ENCODE measurements at regions not wholly inside any gene's neighbourhood (a gene's known extent, or its start where the extent isn't known, plus 50 kb on each side); places are given as distances from the start of the nearest gene placed in this dataset.

DNA sequence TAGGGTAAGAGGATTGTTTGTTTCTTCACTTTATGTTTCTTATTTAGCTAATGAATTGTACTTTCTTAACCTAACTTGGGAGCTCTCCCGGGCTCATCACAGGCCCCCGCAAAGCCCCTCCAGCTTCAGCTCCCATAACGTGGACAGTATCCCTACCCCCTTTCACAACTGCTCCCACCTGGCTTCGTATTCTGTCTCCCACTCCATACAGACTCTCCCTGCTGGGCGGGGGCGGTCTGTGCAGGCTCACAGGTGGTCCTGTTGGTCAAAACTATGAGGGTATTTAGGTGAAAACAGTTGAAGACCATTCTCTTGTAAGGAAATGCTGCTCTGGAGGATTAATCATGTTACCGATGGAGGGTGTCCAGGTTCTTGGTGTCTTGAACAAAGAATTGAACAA lies 805.3 kb downstream of the SEMA5A start:
- no peak for DNase-seq

DNA sequence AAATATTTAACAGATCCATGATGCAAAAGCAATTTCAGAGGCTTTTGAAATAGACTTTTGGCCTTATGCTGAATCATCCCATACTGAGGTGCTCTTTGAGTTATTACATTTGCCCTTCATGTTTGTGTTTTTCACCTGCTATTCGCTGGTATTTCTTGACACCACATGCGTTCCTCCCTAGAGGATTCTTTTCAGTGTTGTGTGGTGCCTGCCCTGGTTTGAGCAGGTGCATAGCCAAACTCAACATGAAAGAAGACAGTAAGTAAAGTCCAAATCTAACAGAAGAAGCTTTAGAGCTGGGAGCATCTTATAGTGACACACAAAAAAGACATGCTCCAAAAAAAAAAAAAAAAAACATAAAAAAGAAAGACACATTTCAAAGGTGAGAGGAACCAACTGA lies 796.3 kb downstream of the SEMA5A start:
- no peak for DNase-seq

DNA sequence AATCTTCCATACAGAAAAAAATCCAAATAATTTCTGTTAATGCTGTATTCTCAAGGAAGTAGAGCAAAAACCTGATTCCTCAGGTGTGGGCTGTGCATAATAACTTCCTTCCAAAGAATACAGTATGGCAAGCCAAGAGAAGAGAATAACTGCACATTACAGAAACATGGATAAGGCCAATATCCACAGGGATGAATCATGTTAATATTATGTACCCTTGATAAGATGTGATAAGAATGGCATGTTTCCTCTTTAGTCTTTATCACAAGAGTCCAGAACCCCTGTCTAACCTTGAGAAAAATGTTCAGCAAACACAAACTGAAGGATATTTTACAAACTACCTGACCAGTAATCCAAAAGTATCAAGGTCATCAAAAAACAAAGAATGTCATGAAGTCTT lies 795.8 kb downstream of the SEMA5A start:
- no peak for DNase-seq

DNA sequence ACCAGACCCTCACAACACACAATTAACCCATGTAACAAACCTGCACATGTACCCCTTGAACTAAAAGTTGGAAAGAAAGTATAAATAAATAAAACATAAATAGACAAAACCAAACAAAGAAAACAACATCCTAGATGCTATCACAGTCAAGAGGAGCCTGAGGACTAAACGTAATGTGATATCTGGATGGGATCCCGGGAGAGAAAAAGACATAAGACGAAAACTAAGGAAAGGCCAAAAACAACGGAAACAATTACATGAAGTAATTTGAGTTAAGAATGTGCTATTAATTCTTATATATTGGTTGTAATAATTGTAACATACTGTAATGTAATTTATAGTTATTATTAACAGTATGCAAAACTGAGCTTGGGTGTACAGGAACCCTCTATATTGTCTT lies 793.9 kb downstream of the SEMA5A start:
- DNase-seq: no peak

DNA sequence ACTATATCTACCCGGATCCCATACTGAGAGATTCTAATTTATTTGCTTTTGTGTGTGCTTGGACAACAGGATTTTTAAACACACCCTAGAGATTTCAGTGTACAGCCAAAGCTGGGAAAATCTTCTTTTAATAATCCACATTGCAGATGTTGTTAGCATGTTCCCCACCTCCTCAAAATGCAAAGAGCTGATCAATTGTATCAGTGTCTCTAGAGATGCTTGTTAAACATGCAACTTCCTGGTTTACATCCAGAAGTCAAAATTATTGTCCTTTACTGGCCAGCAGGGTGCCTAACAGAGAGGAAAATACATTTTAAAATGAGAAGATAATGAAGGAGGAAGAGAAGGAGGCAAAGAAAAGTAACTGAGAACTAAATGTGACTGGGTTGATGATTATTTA lies 793.3 kb downstream of the SEMA5A start:
- DNase-seq: no peak

DNA sequence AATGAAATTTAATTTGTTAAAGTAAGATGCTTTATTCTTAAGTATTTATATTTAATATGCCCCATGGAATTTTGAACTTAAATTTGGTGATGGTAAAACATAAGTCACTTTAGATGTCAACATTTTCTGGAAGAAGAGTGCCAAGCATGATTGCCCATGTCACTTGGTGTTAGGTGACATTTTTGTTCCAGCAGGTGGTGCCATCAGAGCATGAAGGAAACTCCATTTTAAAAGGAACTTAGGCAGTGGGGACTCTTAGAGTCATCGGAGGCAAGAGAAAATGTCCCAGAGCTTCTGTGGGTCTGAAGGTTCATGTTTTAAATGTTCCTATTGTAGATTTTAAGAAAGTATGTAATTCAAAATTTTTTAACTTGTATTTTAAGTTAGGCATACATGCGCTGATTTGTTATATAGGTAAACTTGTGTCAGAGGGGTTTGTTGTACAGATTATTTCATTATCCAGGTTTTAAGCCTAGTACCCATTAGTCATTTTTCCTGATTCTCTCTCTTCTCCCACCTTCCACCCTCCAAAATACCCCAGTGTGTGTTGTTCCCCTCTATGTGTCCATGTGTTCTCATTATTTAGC lies 789.3 kb downstream of the SEMA5A start:
- DNase-seq: no peak

DNA sequence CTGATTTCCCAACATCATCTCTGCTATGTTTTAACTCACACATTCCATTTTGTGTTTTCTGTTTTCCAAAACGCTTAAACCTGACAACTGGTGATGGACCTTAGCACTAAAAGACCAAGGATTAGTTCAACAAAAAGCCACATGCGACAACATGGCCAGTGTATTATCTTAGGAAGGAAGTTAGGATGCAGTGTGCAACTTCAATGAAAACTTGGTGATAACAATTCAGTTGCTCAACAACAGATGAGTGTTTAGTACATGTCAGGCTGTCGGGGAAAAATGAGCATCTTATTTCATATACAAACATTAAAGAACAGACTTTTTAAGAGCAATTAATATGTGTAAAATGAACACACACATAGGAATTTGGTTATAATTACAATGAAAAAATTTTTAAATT lies 780.0 kb downstream of the SEMA5A start:
- DNase-seq: no peak

DNA sequence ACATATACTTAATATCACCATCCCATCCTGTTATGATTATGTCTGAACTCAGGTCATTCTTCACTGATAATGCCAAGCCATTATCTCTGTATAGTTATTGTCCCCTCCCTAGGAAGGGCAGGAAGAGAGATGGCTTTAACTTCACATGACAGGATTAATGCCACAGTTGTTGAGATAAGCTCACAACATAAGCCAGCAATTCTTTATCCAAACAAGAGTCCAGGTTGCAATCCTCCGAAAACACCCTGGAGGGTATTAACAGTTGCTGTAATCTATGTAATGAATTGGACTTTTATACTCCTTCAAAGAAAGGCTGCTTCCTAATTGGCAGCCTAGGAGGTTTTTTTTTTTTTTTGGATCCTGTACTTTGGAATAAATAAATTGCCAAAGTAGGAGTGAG lies 779.4 kb downstream of the SEMA5A start:
- DNase-seq: no peak

DNA sequence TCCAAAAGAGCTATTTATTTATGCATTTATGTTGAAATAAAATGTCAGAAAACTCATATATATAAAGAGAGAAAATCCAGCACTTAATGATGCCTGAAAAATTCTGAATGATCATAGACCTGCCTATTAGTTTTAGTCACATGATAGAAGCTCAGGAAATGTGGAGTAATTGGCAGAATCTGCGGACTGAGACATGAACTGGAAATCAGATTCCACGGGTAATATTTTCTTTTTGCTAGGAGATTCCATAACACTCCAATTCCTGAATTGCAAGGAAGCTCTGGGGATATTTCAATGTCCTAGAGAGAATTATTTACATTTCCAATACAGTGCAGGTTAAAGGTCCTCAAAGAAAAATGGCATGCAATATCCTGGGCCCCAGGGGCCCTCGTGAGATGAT lies 778.8 kb downstream of the SEMA5A start:
- DNase-seq: no peak

DNA sequence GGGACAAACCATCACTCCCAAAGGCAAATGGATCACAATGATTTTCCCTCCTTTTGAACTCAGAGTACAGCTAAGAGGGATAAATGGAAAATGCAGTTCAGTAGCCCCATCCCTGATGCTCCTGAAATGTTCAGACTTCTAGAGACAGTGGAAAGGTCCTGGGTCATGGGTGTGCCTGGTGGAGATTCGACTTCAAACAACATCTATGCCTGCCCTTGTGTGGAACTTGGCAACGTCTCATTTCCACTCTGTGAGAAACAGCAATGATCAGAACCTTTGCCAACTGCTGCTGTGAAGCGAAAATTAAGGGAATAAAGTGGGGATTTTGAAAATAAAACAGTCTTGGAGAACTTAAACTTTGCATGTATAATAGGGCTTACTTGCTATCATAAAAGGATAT lies 778.1 kb downstream of the SEMA5A start:
- DNase-seq: no peak

DNA sequence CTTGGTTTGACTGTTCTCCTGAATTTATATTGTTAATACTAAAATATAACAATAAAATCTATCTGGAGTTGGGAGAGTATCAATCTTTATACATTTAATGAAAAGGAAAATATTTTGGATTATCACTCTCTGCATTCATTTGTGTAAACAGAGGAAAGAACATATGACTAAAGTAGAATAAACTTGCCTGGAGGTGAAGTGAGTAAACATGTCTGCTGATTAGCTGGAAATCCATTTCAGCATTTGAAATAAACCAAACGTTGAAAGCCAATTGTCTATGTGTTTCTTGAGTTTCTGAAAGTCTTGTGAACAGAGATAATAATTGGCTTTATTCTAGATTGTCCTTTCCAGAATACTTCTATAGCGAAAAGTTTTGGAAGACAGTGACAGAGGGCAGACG lies 776.2 kb downstream of the SEMA5A start:
- DNase-seq: no peak

DNA sequence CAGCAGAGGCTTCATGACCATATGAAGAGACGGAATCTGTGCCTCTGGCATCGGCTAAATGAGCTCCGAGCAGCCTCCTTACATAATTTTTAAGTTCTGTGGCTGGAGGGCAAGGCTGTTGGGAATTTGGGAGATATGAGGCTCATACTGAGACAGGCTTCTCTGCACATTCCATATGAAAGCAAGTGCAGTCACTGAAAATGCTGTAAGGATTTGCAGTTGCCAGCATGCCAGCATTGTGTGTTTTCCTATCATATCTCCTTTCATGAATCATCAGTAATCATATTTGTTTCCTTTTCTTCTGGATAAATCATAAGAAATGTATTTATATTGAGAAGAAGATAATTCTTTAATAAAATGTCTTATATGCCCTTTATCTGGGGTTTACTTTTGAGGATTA lies 775.4 kb downstream of the SEMA5A start:
- DNase-seq: no peak

DNA sequence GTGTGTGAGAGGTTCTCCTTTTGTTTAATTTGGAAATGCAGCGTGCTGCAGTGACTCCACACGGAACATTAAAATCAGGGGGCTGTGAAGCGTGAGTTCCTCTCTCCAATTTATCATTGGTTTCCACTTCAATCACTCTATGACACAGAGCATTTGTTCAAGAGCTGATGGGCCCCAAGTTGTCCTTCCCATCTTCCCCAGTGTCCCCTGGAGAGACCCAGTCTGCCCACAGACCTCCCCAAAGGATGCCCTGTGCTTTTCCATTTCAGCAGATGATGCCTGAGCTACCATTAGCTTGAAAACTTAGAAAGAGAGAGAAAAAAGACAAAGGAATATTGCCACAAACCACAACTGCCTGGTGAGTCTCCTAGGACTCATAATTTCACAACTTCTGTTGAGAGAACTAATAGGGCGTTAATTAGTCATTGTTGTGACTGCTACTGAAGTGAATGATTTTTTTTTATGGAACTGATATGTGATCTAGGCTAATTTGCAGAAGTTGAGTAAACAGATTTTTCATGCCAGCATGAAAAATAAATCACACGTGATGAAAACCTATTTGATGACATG lies 772.7 kb downstream of the SEMA5A start:
- DNase-seq: no peak

DNA sequence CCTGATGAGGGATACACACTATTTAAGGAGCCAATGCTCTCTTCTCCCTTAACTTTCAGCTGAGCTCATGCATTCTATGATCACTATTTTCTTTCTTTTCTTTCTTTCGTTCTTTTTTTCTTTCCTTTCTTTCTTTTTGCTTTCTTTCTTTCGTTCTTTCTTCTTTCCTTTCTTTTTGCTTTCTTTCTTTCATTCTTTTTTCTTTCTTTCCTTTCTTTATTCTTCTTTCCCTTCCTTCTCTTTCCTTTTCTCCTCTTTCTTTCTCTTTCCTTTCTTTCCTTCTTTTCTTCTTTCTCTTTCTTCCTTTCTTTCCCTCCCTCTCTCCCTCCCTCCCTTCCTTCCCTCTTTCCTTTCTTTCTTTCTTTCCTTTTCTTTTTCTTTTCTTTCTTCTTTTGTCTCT lies 761.2 kb downstream of the SEMA5A start:
- DNase-seq: no peak

DNA sequence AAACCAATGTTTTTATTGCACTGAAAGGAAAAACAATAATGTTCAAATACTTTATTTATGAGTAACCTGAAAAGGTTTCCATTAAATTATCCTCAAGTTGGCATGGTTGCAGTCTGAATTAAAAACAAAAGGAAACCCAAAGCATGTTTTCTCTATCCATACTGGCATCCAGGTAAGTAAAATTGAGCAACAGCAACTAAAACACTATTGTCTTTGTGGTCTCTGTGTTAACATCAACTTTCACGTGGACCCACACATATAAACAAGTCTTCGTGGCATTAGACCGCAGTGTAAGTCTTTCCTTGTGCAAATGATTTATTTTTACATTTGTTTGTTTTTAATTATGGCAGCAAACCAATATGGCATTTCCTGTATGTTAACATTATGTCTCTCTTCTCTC lies 757.6 kb downstream of the SEMA5A start:
- DNase-seq: no peak

DNA sequence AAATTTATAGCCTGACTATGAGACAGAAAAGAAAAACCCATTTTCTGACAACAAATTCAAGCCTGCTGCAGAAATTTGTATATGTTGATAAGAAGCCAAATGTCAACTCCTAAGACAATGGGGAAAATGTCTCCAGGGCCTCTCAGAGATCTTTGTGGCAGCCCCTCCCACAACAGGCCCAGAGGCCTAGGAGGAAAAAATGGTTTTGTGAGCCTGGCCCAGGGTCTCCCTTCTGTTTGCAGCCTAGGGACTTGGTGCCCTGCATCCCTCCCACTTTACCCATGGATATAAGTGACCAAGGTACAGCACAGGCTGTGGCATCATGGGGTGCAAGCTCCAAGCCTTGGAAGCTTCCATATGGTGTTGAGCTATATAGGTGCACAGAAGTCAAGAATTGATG lies 740.2 kb downstream of the SEMA5A start:
- no peak for DNase-seq

DNA sequence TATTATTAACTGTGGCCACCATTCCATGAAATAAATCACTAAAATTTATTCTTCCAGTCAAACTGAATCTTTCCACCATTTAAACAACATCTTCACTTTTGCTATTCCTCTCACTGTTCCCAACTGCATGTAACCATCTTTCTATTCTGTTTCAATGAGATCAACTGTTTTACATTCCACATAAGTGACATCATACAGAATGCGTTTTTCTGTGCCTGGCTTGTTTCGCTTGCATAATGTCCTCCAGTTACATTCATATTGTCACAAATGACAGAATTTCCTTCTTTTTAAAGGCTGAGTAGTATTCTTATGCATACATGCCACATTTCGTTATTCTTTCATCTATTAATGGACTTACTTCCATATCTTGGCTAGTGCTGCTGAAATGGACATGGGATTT lies 738.2 kb downstream of the SEMA5A start:
- no peak for DNase-seq

DNA sequence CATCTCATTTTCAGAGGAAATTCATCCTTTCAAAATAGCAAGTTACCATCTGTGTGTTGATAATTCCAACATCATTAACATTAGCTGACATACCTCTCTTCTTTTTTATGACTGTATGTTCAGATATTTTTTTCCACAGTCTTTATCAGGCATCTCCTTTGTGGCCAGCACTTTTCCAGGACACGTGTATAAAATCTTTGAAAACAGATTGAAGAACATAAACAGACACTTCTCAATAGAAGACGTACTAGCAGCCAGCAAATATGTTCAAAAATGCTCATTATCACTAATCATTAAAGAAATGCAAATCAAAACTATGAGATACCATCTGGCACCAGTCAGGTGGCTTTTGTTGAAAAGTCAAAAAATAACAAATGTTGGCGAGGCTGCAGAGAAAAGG lies 734.3 kb downstream of the SEMA5A start:
- no peak for DNase-seq

DNA sequence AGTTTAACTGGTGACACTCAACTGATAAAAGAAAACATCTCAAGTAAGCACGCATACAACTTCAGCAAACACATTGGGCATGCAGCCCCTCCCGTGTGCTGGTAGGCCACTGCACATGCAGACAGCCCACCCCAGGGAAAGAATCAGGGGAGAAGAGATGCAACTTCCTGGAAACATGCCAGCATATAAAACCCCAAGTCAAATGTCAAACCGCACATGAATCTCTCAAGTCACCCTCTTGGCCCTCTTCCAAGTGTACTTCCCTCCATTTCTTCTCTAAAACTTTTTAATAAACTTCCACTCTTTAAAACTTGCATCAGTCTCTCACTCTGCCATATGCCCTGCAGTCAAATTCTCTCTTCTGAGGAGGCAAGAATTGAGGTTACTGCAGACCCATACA lies 732.7 kb downstream of the SEMA5A start:
- DNase-seq: no peak

DNA sequence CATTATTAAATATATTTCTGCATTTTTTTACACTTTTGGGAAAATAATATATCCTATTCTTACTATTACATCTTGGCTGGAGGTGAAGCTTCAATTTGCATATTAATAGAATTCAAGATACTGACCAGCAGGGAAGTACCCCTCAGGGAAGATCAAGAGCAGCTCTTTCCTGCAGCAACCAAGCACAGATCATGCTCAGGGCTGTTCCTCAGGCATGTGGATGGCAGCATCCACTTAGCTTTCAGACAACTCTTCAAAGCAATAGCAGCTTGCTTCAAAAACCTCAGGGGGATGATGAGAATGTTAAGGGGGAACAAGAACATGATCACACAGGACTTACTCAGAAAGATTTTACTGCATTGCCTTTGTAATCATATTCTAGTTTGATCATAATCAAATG lies 731.8 kb downstream of the SEMA5A start:
- DNase-seq: no peak

DNA sequence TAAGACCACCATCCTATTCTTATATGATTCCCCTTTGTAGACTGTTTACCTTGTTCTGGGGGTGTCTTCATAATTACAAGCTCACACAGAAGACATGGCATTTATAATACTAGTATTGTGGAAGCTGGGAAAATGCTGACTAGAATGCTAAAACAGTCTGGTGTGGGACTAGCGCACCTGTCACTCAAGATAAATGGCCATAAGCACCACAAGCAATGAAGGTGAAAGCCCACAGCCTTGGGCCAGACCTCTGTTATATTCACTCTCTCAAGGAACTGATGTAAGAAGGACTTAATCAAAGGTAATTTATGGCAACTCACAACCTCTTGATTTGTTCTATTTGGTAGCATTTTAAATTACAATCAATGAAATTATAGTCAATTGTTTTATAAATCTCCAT lies 721.5 kb downstream of the SEMA5A start:
- no peak for DNase-seq

DNA sequence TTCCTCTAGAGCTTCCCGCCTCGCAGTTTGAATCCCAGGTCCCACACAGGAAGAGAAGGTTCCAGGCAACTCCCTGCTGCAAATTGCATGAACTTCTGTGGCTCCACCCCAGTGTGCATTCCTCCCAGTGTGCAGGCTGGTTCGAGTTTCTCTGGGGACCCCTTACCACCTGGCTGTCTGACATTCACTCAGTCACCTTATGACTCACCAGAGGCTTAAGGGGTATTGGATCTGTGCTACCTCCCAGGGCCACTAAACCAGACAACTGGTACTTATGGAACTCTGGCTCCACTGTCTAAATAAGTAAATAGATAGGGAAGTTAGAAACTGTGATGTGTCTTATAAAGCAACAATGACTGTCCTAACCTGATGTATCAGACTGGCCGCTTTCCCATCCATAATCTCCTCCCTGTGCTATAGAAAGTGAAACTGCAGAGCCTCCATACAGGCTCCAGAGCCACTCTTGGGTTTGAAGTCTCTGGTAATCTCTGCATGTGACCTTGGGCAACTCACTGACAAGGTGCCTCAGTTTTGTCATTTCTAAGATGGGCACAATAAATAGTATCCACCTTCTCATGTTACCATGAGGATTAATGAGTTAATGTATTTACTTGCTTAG lies 720.6 kb downstream of the SEMA5A start:
- DNase-seq: no peak

DNA sequence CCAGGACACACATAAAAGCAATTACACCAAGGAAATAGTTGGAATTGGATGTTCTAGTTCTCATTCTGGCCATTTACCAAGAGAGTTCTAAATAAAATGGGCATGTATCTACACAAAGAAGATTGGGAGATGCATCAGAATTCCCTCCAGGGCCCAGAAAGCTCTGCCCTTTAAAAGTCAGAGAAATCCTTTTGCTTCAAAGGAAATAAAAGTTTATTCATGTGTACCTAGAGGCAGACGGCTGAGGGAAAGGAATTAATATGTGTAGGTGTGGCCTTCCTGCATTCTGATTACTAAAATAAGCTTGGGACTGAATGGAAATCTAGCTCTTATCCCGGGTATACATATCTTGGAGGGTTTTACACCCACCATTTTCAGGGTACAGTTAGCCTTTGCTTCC lies 719.4 kb downstream of the SEMA5A start:
- DNase-seq: no peak

DNA sequence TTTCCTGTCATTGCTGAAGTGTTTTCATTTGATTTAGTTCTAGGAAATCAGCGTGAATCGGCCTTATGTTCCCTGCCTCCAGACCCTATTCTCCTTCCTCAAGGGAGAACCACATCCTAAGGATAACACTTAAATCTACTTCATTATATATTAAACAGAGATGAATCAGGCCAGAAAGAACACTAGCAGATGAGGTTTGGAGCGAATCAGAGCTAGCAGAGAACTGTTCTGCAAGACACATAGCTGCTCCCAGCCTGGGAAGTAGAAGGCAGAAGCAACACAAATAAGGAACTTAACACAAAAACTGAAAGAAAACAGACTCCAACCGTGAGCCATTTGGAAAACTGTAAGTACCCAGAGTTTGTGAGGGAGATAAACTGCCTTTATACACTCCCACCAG lies 718.2 kb downstream of the SEMA5A start:
- no peak for DNase-seq

Measured in activated CD4-positive, CD25-positive, alpha-beta regulatory T cell (primary cell).